Activated CD4-positive, CD25-positive, alpha-beta regulatory T cell treated with anti-CD3 and anti-CD28 coated beads, Interleukin-2, amount 50 U/mL, for 16 hours (primary cell): ENCODE measurements at regions not wholly inside any gene's neighbourhood (a gene's known extent, or its start where the extent isn't known, plus 50 kb on each side); places are given as distances from the start of the nearest gene placed in this dataset.
"Not testable (repeated sequence)": the region's sequence is repeated elsewhere in the genome, so short reads cannot be mapped to it uniquely, and the experiment has no call there.

Source experiments
- DNase-seq: peaks from one replicate; pipeline ENCODE4 v3.0.0-alpha.2; 2020; ENCODE audit warnings: low read depth, low spot score

- no peak for DNase-seq
Observed at GRCh38 chr5:174483411-174483810, 241.0 kb upstream of the MSX2 start.

GRCh38 chr5:174489215-174489614 is 235.2 kb upstream of the MSX2 start:
- DNase-seq = no peak

GRCh38 chr5:174489920-174490597 is 234.3 kb upstream of the MSX2 start:
- DNase-seq = no peak

DNA sequence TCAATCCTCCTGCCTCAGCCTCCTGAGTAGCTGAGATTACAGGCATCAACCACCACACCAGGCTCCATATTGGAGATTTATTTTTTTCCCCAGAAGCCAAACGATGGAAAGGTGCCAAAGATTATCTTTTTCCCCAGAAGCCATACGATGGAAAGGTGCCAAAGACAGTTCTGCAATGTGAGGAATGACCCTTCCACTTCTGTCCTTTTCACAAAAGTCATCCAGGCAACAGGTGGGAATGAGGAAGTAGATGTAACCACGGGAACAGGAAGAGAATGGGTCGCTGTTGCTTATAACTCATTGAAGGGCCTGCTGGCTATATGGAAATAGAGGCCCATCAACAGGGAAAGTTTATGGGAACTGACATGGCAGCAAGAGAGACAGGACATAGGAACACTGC is 233.7 kb upstream of the MSX2 start:
- no peak for DNase-seq

DNA sequence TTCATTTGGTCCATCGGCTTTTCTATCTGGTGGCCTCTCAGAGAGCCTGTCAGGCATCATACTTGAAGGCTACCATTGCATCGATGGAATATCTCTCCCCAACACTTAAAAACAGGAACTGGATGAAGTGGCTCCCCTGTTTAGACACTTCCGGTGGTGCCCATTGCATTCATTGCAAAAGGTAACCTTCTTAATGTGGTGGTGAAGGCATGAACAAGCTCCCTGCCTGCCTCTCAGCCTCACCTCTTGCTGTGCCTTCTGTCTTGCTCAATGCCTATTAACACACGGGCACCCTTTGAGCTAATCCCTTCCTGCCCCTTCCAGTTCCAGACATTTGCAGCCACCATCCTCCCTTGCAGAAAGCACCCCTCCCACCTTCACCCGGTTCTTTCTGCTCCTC is 233.1 kb upstream of the MSX2 start:
- DNase-seq = no peak

GRCh38 chr5:174491761-174492350 is 232.5 kb upstream of the MSX2 start:
- DNase-seq = no peak

GRCh38 chr5:174493530-174493929 is 230.9 kb upstream of the MSX2 start:
- no peak for DNase-seq

DNA sequence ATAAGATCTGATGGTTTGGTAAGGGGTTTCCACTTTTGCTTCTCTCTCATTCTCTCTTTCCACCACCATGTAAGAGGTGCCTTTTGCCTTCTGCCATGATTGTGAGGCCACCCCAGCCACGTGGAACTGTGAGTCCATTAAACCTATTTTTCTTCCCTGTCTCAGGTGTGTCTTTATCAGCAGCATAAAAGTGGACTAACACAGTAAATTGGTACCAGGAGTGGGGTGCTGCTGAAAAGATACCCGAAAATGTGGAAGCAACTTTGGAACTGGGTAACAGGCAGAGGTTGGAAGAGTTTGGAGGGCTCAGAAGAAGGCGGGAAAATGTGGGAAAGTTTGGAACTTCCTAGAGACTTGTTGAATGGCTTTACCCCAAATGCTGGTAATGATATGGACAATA is 226.4 kb upstream of the MSX2 start:
- DNase-seq = not testable (repeated sequence)

DNA sequence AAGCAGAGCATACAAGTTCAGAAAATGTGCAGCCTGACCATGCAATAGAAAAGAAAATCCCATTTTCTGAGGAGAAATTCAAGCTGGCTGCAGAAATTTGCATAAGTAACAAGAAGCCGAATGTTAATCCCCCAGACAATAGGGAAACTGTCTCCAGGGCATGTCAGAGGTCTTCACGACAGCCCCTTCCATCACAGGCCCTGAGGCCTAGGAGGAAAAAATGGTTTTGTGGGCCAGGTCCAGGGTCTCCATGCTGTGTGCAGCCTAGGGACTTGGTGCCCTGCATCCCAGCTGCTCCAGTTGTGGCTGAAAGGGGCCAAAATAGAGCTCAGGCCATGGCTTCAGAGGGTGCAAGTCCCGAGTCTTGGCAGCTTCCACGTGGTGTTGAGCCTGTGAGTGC is 225.8 kb upstream of the MSX2 start:
- DNase-seq = not testable (repeated sequence)

DNA sequence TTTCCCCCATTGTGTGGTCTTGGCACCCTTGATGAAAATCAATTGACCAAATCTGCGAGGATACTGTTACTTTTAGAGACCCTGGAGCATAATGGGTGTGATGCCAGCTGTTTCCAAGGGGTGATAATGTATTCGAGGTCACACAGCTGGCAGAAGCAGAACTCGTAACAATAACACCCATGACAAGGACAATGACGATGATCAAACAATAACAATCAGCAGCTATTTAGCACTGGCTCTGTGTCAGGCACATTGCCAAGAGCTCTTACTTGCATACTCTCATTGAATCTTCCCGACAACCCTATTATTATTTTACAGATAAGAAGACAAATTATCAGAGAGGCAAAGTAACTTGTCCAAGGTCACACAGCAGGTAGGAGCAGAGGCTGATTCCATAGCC is 223.7 kb upstream of the MSX2 start:
- DNase-seq = no peak

DNA sequence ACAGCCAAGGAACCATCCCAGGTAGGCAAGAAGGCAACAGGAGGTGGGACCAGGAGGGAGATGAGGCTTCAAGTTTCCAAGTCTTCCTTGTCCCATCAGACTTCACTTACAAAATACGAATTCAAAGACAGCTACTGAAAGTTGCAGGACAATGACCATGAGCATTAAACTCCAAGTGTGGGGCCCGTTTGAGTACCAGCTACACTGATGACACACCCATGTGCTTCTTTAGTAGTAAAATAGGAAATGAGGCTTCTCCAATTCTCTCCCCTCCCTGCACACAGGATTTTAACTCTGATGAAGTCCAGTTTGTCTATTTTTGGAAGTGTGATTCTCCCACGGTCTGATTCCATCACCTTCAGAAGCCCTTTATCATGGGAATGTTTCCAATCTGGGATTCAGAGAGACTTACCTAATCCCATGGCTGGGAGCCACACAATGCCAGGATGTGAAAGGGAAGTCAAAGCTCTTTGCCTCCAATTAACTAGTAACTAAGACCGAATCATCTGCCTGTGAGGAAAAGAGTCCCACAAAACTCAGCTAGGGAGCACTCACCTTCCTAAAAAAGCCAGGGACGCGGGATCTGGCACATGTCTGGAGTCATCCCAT is 222.8 kb upstream of the MSX2 start:
- no peak for DNase-seq

DNA sequence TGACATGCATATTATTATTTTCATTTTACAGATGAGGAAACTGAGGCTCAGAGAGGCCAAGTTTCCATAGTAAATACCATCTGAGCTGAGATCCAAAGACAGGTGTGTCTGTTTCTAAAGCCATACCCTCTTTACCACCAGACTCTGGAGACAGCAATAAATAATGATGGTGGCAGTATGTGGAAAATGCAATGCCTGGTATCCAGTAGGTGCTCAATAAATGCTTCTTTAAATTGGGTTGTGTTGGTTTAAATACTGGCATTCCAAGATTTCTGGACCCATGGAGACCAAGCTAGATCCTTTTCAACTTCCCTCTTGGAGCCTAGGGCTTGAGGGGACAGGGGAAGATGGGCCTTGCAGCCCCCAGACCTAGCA is 221.3 kb upstream of the MSX2 start:
- DNase-seq = no peak

GRCh38 chr5:174503461-174504265 is 220.7 kb upstream of the MSX2 start:
- DNase-seq = no peak

DNA sequence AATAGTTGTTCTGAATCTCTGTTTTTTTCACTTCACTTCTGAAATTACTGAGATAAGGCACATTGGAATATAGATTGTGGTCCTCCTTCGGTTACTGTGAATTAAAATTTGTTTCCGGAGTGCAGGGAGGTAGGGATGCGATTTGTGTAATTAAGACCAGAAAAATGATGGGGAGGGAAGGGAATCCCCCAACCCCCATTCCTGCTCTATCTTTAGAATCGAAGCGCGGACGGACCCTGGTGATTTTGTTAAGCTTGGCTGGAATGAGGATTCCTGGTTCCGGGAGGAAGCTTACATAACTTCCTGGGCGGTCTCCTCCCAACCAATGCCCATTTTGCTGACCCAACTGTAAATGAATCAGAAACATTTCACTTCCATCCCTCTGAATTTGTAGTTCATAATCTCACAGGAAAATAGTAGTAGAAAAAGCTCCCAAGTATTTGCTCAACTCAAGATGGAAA is 220.1 kb upstream of the MSX2 start:
- DNase-seq = no peak

DNA sequence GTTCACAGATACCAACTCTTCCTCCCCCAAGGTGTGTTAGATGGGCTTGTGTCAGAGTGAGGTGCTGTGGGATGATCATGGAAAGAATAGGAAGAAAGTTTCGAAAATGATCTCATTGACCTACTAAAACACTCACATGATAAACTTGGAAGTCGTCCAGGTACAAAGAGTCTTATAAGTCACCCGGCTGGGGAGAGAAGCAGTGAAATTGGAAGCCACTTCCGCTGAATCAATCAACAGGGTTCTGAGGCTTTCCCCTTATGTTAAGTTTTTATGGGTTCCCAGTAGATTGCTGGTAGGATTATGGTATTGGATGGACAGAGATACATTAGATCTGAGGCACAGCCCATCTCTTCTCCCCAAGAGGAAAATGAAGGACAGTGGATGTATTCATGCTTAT is 218.8 kb upstream of the MSX2 start:
- no peak for DNase-seq

GRCh38 chr5:174510782-174511453 is 213.5 kb upstream of the MSX2 start:
- not testable (repeated sequence) for DNase-seq

DNA sequence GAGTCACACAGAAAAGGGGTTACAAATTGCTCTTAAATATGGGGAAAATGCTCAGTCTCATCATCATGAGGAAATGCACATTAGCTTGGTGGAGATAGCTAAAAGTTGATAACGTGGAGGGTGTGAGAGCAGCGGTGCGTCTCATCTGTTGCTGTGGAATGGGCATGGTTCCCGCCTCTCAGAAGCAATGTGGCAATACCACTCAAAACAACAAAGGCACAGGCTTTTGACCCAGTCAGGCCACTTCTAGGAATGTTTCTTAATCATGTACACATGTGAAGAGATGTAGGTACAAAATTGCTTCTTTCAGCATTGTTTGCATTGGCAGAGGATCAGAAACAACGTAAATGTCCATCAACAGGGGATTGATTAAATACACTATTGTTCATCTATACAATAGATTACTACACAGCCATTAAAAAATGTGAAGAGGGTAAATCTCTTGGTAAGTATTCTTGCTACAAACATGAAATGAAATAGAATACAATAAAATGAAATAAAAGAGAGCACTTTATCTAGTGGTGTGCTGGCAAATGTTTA is 212.6 kb upstream of the MSX2 start:
- DNase-seq = no peak

DNA sequence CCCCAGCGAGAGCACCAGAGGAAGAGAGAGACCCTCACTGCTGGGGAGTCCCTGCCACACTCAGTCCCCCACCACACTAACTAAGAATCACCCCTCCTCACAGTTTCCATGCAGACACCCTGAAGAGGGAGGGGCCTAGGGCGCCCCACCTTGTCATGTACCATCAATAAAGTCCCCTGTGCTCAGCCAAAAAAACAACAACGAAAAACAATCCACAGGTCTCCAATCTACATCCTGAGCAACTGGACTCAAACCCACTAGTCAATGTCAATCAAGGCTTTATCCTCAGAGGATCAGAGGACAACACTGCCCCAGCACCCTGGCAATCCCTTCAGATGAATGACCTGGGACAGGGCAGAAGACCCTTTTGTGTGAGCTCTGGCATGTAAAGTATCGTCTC is 210.1 kb upstream of the MSX2 start:
- DNase-seq = no peak

- no peak for DNase-seq
Observed at GRCh38 chr5:174514983-174515394, 209.4 kb upstream of the MSX2 start.

- no peak for DNase-seq
Observed at GRCh38 chr5:174516741-174517140, 207.6 kb upstream of the MSX2 start.

GRCh38 chr5:174518512-174518911 is 205.9 kb upstream of the MSX2 start:
- no peak for DNase-seq
